NCI-H2171 treated with DMSO at 0.1 percent for 48 hours (cell line): ENCODE measurements at regions not wholly inside any gene's neighbourhood (a gene's known extent, or its start where the extent isn't known, plus 50 kb on each side); places are given as distances from the start of the nearest gene placed in this dataset.

Experiments used
- DNase-seq: peaks from one replicate; lab custom pipeline; 2025; lab: John Stamatoyannopoulos, UW

- DNase-seq: no peak
Measured at GRCh38 chr2:58950795-58951462, 709.8 kb upstream of the FANCL start.

- no peak for DNase-seq
Measured at GRCh38 chr2:58939388-58939787, 698.3 kb upstream of the FANCL start.

GRCh38 chr2:58938988-58939387 is 697.9 kb upstream of the FANCL start:
- DNase-seq: no peak

GRCh38 chr2:58932801-58933200 is 691.7 kb upstream of the FANCL start:
- DNase-seq: no peak

GRCh38 chr2:58930537-58930936 is 689.4 kb upstream of the FANCL start:
- no peak for DNase-seq

GRCh38 chr2:58928973-58929372 is 687.8 kb upstream of the FANCL start:
- DNase-seq: no peak

- DNase-seq: no peak
Measured at GRCh38 chr2:58928391-58928790, 687.3 kb upstream of the FANCL start.

- no peak for DNase-seq
Measured at GRCh38 chr2:58926112-58926511, 685.0 kb upstream of the FANCL start.

- no peak for DNase-seq
Measured at GRCh38 chr2:58925676-58926081, 684.6 kb upstream of the FANCL start.

GRCh38 chr2:58923869-58924268 is 682.7 kb upstream of the FANCL start:
- DNase-seq: no peak

GRCh38 chr2:58922245-58922644 is 681.1 kb upstream of the FANCL start:
- DNase-seq: no peak

- DNase-seq: no peak
Measured at GRCh38 chr2:58921676-58922075, 680.6 kb upstream of the FANCL start.

- DNase-seq: no peak
Measured at GRCh38 chr2:58920001-58920400, 678.9 kb upstream of the FANCL start.

- DNase-seq: no peak
Measured at GRCh38 chr2:58919316-58919715, 678.2 kb upstream of the FANCL start.

GRCh38 chr2:58918141-58918540 is 677.0 kb upstream of the FANCL start:
- DNase-seq: no peak

GRCh38 chr2:58917596-58917995 is 676.5 kb upstream of the FANCL start:
- DNase-seq: no peak

- no peak for DNase-seq
Measured at GRCh38 chr2:58916063-58916462, 674.9 kb upstream of the FANCL start.

GRCh38 chr2:58914733-58915505 is 673.8 kb upstream of the FANCL start:
- no peak for DNase-seq

GRCh38 chr2:58913082-58913726 is 672.1 kb upstream of the FANCL start:
- no peak for DNase-seq

- DNase-seq: no peak
Measured at GRCh38 chr2:58911877-58912276, 670.8 kb upstream of the FANCL start.

GRCh38 chr2:58908501-58909154 is 667.5 kb upstream of the FANCL start:
- DNase-seq: no peak

- no peak for DNase-seq
Measured at GRCh38 chr2:58907644-58908043, 666.5 kb upstream of the FANCL start.
